Hematopoietic multipotent progenitor cell treated with erythropoietin and hydrocortisone succinate and interleukin-3 and kit ligand, for 17 days (in vitro differentiated cells): ENCODE measurements at regions not wholly inside any gene's neighbourhood (a gene's known extent, or its start where the extent isn't known, plus 50 kb on each side); places are given as distances from the start of the nearest gene placed in this dataset.

Experiments
- DNase-seq: peaks from one replicate; pipeline ENCODE4 v3.0.0-alpha.2; 2015; ENCODE audit warnings: low spot score

GRCh38 chr7:11294218-11294617 lies 320.5 kb downstream of the PHF14 start:
- DNase-seq: no peak

DNA sequence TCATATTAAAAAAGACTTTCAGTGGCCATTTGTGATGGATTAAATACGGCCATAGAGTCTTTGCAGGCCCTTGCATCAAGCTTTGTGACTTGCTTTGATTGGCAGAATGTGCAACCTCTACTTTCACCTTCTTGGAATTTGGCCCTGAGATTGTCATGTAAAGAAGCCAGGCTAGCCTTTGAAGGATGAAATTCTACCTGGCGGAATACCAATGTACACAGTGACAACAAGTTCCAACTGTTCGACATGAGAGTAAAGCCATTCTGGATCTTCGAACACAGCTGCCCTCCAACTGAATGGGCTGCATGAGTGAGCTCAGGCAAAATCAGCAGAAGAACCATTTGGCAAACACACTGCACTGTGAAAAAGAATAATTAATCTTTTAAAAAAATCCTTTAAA lies 321.3 kb downstream of the PHF14 start:
- DNase-seq: no peak

DNA sequence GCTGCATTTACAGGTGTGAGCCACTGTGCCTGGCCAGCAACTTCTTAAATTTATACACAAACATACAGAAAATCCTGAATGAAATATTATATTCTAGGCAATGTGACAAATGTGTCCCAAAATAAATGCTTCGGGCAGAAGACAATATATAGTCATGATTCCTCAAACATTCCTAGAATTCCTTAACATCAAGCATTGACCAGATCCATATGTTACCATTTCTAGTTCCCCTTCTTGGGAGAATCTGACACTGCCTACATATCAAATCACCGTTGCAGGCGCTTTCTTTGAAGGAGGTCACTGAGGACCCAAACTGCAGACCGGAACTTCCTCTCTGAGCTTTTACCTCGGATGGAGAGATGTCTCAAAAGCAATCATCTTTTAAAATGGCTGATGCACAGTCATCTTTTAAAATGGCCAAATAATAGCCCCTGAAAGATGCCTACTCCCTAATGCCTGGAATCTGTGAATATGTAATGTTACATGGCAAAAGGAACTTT lies 323.5 kb downstream of the PHF14 start:
- DNase-seq: no peak

- DNase-seq: no peak
Observed at GRCh38 chr7:11297764-11298163, 324.1 kb downstream of the PHF14 start.

GRCh38 chr7:11298220-11298619 lies 324.5 kb downstream of the PHF14 start:
- no peak for DNase-seq

DNA sequence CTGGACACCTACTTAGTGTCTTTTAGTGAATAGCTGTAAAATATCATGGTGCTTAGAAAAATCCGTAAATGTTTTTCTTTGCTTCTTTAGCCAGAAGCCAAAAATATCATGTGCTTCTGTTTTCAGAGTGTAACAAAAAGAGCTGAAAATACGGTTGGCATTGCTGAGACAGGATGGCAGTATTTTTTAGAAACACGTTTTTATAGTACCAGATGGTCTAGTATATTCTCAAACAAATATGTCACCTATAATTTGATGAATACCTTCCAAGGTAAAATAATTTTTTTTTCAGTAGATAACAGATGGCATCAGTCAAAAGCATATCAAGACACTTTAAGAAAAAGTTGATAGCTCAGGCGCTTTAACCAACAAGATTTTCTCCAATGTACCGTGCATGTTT lies 326.6 kb downstream of the PHF14 start:
- DNase-seq: no peak

DNA sequence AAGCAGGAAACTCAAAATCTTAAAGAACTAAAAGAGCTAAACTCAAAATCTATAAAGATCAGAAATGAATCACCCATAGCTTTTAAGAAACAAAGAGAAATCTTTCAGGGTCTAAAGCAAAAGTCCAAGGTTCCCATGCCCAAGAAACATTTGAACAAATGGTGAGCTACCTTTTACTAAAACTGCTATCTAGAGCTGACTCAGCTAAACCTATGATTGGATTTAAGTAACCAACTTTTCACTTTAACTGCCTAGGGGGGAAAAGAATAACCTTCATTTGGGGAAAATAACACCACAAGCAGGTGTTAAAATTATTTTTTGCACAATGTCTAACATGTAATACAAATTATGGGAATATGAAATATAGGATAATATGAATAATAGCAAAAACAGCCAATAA lies 328.4 kb downstream of the PHF14 start:
- no peak for DNase-seq

DNA sequence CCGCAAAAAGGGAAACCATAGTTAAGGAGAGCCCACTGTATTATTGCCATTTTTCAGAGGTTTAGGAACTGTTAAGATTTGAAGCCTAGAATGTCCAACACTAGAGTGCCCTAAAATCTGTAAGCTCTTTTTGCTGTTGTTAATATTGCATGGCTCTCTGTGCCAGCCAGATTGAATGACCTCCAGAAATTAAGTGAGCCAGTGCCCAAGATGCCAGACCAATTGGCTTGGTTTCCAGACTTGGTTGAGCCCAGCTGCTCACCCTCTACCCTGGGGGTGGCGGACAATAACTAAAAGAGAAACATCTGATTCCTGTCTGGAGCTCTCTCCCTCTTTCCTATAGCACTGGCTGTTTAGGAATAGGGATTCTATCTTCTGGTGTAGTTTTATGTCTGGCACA lies 340.1 kb downstream of the PHF14 start:
- DNase-seq: no peak

GRCh38 chr7:11315666-11316258 lies 342.1 kb downstream of the PHF14 start:
- no peak for DNase-seq

GRCh38 chr7:11317766-11318165 lies 344.1 kb downstream of the PHF14 start:
- DNase-seq: no peak

DNA sequence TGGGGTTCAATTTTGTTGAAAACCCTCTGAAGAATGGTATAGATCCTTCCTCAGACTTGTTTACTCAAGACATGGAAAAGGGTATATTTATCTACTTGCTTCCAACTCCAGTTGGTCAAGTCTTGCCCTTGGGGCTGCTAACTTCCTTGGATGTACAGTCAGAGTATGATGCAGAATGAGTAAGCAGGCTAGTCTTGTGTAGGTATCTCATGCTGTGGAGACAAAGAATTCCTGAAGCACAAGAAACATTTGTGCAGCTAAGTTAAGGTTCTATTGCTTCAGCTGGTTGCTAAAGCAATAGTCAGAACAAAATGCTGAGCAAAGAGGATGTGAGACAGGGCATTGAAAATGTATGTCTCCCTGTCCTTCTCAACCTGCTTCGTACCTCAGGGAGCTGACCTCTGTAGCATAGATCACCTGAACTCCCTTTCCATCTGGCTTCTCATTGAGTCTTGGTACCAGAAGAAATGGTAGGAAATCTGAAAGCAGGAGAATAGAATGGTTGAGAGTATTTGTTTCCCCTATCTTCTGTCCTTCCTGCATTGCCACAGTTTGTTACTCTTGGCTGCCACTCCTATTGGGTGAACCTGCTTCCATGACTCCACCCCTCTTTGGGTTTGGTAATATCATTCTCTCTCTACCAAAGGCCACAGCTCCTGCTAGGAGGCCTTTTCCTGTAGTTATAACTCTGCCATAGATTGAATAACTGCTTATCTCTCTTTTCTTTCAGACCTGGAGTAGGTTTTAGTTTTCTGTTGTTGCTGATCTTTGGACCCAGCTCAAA lies 346.0 kb downstream of the PHF14 start:
- DNase-seq: no peak
